Lower lobe of right lung (tissue), 2 donors: ENCODE measurements at regions not wholly inside any gene's neighbourhood (a gene's known extent, or its start where the extent isn't known, plus 50 kb on each side); places are given as distances from the start of the nearest gene placed in this dataset.

Experiments
- ATAC-seq, 2 donors: fragments of 200-7000 bp; cut with Tn5 transposase; one replicate each; pipeline ENCODE4 v1.9.1; 2020 to 2022; ENCODE audit warnings: mild to moderate bottlenecking in 2 of 2, moderate library complexity in 2 of 2
- DNase-seq: peaks from one replicate; pipeline ENCODE4 v3.0.0-alpha.2; 2020
- H3K27ac ChIP-seq: fragments of 200-600 bp; one replicate; pipeline ENCODE4 v1.8.0; 2022
- H3K27me3 ChIP-seq: fragments of 200-600 bp; one replicate; pipeline ENCODE4 v1.8.0; 2022; ENCODE audit warnings: low read depth
- H3K36me3 ChIP-seq: fragments of 200-600 bp; one replicate; pipeline ENCODE4 v1.8.0; 2022; ENCODE audit warnings: mild to moderate bottlenecking
- H3K4me1 ChIP-seq: fragments of 200-600 bp; one replicate; pipeline ENCODE4 v1.8.0; 2022
- H3K4me3 ChIP-seq: fragments of 200-600 bp; one replicate; pipeline ENCODE4 v1.8.0; 2022; ENCODE audit warnings: mild to moderate bottlenecking
- H3K9me3 ChIP-seq: fragments of 200-600 bp; one replicate; pipeline ENCODE4 v1.8.0; 2022
- CTCF ChIP-seq: fragments of 200-600 bp; IDR thresholded peaks from one replicate; pipeline ENCODE4 v1.8.0; 2022; ENCODE audit warnings: antibody characterized with exemption, mild to moderate bottlenecking
- intact Hi-C: fragments of 100-400 bp; cut with DNase I; formaldehyde crosslinking; loops from one replicate; pipeline ENCODE4 v1.11.0; 2022
- donor health status: DM: no; HTN: yes; CAD: no; lungs with severe emphysema.

DNA sequence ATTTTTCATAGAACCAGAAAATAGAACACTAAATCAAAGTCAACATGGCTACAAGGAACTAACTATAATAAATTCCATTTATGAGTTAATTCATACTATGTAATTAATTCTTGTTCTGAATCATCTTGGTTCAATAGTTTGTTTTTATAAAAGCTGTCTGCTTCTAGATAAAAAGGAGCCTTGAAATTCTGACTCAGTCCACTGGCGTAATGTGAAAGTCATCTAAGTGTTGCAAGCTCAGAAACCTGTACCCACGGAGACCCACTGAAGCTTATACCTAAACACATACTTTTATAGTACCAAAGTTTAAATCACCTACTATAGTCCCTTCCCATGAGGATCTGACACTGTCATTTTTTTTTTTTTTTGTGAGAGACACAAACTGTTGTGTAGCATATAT lies 489.4 kb downstream of the SEMA3D start:
- ATAC-seq (no peak), DNase-seq (no peak)
- no peaks in the 10 kb centered on the region for H3K36me3 ChIP-seq
- H3K4me3 ChIP-seq, result no peak overlapping the region
- H3K4me1 ChIP-seq, result no peaks in the 10 kb centered on the region
- H3K27me3 ChIP-seq, result no peaks in the 10 kb centered on the region
- intact Hi-C loops, result no loop called here
- H3K27ac ChIP-seq, result no peak overlapping the region
- no peak for TF ChIP-seq CTCF
- no peaks in the 10 kb centered on the region for H3K9me3 ChIP-seq

DNA sequence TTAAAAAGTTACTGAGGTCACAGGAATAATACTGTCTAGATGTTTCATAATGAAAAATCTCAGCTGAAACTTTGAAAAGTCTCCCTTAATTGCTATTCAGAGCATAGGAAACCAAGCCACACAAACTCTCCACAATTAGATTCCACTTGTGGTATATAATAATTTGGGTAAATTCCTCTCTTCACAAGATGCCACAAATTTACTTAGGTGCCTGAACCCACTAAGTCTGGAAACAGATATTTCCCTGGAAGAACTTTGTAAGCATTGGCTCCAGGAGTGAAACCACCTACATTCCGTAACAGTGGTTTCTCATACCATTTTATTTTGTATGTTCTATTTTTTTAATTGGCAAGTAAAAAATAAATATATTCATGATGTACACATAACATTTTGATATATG lies 493.4 kb downstream of the SEMA3D start:
- Histone ChIP-seq H3K9me3 (no peaks in the 10 kb centered on the region), H3K27me3 (no peaks in the 10 kb centered on the region), H3K4me1 (no peaks in the 10 kb centered on the region), H3K36me3 (no peaks in the 10 kb centered on the region), H3K27ac (no peak overlapping the region), H3K4me3 (no peak overlapping the region)
- no peak for ATAC-seq
- no peak for TF ChIP-seq CTCF
- no peak for DNase-seq
- intact Hi-C loops, result no loop called here

DNA sequence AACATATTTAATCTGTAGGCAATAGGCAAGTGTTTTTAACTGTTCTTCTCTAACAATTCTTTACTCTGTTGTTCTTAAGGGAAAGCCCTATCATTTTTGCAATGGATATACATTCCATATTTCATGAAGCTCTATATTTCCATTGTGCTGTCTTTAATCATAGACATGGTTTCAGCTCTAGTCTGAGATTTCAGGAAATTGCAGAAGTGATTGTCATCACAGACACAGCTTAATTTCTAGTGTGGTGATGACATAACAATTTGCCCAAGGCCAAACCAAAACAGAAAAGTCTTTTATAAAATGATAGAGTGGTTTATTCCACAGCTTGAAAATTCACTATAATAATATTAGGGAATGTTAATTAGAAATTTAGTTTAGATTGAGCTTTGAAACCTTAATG lies 494.1 kb upstream of the SEMA3A start:
- ATAC-seq, result no peak
- no peaks in the 10 kb centered on the region for H3K9me3 ChIP-seq
- H3K4me3 ChIP-seq, result no peak overlapping the region
- H3K27ac ChIP-seq, result no peak overlapping the region
- H3K4me1 ChIP-seq, result no peaks in the 10 kb centered on the region
- H3K27me3 ChIP-seq, result no peaks in the 10 kb centered on the region
- DNase-seq, result no peak
- H3K36me3 ChIP-seq, result no peaks in the 10 kb centered on the region
- intact Hi-C loops, result no loop called here
- no peak for TF ChIP-seq CTCF

GRCh38 chr7:84686373-84686772 lies 491.8 kb upstream of the SEMA3A start:
- Histone ChIP-seq H3K4me3 (no peak overlapping the region), H3K27ac (no peak overlapping the region), H3K4me1 (no peaks in the 10 kb centered on the region), H3K9me3 (no peaks in the 10 kb centered on the region), H3K36me3 (no peaks in the 10 kb centered on the region), H3K27me3 (no peaks in the 10 kb centered on the region)
- TF ChIP-seq CTCF, result no peak
- DNase-seq (no peak), ATAC-seq (no peak)
- intact Hi-C loops, result no loop called here

DNA sequence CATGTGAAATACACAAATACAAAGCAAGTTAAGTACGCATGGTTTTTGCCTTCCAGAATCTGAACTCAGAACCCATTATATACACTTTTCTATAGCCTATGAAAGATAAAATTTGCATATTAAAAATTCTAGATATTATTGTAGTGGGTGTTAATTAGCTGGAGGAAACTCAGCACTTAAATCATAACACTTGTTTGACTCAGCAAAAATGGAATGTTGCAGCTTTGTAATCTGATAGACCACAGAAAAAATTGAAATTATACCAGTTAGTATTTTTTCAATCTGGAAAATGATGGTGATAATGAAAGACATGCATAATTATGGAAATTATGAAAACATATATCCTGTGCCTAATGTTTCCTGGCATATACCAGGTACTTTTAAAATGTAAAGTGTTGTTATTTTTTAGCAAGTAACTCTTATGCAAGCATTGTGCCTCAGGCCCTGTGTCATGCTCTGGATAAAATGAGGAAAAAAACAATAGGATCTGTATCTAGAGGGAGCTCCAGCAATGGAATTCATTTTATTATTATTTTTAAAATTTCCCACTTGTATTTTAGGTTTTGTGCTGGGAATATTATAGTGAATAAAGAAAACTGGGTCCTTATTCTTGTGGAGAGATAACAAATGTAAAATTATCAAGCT lies 490.4 kb upstream of the SEMA3A start:
- Histone ChIP-seq H3K4me1 (no peaks in the 10 kb centered on the region), H3K36me3 (no peaks in the 10 kb centered on the region), H3K4me3 (no peak overlapping the region), H3K9me3 (no peaks in the 10 kb centered on the region), H3K27me3 (no peaks in the 10 kb centered on the region), H3K27ac (no peak overlapping the region)
- TF ChIP-seq CTCF, result no peak
- ATAC-seq (no peak), DNase-seq (no peak)
- intact Hi-C loops, result no loop called here

DNA sequence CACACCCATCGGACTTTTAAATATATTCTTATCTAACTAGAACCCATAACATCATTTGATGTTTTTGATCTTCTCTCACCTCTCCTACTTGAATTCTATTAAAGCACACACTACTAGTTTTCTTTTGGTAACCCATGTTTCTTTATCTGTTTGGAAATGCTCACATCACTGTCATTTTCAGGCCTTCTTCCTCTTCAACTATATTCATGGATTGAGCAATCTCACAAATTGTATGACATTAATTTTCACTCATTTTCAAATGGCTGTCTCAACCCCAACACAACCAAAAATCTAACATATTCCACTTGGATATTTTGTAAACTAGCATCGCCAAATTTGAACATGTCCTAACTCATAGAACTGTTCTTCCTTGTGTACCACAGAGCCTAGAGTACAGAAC lies 488.0 kb upstream of the SEMA3A start:
- Histone ChIP-seq H3K27ac (no peak overlapping the region), H3K4me3 (no peak overlapping the region), H3K4me1 (no peaks in the 10 kb centered on the region), H3K9me3 (no peaks in the 10 kb centered on the region), H3K36me3 (no peaks in the 10 kb centered on the region), H3K27me3 (no peaks in the 10 kb centered on the region)
- no peak for TF ChIP-seq CTCF
- DNase-seq (no peak), ATAC-seq (no peak)
- intact Hi-C loops, result no loop called here
